ENCODE measurements at regions not wholly inside any gene's neighbourhood (a gene's known extent, or its start where the extent isn't known, plus 50 kb on each side); places are given as distances from the start of the nearest gene placed in this dataset.
"Not testable (repeated sequence)": the region's sequence is repeated elsewhere in the genome, so short reads cannot be mapped to it uniquely, and the experiment has no call there.

DNA sequence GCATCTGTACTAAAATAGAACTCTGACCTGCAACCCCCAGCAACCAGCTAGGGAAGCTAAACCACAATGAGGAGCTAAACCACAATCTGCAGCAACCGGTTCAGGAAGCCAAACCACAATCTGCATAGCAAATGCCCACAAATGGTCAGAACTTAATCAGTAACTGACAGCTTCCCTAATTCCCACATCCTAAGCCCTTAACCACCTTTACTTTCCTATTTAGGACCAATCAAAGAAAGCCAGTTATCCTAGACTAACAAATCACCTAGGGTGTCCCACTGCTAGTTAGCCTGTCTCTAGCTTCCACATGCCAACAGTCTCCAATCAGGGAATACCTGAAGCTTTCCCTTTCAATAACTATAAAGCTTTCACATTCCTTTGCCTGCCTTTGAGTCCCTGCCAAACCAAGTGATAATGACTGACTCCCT, 424.6 kb upstream of the PTCHD4 start (continued):
- TF ChIP-seq ATF7 (IDR thresholded peaks at IDR 0.05; ENCODE audit: low read depth), result no peak
- TF ChIP-seq, protein P1, sequence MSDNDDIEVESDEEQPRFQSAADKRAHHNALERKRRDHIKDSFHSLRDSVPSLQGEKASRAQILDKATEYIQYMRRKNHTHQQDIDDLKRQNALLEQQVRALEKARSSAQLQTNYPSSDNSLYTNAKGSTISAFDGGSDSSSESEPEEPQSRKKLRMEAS (IDR thresholded peaks at IDR 0.05; ENCODE audit: low read depth, low read length), result no peak
- TF ChIP-seq, protein P2, sequence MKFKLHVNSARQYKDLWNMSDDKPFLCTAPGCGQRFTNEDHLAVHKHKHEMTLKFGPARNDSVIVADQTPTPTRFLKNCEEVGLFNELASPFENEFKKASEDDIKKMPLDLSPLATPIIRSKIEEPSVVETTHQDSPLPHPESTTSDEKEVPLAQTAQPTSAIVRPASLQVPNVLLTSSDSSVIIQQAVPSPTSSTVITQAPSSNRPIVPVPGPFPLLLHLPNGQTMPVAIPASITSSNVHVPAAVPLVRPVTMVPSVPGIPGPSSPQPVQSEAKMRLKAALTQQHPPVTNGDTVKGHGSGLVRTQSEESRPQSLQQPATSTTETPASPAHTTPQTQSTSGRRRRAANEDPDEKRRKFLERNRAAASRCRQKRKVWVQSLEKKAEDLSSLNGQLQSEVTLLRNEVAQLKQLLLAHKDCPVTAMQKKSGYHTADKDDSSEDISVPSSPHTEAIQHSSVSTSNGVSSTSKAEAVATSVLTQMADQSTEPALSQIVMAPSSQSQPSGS (IDR thresholded peaks at IDR 0.05; ENCODE audit: low read length), result no peak
- no peak for TF ChIP-seq POLR2AphosphoS5 (IDR thresholded peaks at IDR 0.05; ENCODE audit: low read length)
- TF ChIP-seq CREB1 (IDR thresholded peaks at IDR 0.05; ENCODE audit: low read depth), result no peak
- no peak for TF ChIP-seq IKZF1 (conservative IDR thresholded peaks at IDR 0.05)
- TF ChIP-seq ZNF24 (IDR thresholded peaks at IDR 0.05), result no peak
- no peak for TF ChIP-seq SMAD1 (IDR thresholded peaks at IDR 0.05; ENCODE audit: low read depth, partially characterized antibody)
- TF ChIP-seq, protein P3, sequence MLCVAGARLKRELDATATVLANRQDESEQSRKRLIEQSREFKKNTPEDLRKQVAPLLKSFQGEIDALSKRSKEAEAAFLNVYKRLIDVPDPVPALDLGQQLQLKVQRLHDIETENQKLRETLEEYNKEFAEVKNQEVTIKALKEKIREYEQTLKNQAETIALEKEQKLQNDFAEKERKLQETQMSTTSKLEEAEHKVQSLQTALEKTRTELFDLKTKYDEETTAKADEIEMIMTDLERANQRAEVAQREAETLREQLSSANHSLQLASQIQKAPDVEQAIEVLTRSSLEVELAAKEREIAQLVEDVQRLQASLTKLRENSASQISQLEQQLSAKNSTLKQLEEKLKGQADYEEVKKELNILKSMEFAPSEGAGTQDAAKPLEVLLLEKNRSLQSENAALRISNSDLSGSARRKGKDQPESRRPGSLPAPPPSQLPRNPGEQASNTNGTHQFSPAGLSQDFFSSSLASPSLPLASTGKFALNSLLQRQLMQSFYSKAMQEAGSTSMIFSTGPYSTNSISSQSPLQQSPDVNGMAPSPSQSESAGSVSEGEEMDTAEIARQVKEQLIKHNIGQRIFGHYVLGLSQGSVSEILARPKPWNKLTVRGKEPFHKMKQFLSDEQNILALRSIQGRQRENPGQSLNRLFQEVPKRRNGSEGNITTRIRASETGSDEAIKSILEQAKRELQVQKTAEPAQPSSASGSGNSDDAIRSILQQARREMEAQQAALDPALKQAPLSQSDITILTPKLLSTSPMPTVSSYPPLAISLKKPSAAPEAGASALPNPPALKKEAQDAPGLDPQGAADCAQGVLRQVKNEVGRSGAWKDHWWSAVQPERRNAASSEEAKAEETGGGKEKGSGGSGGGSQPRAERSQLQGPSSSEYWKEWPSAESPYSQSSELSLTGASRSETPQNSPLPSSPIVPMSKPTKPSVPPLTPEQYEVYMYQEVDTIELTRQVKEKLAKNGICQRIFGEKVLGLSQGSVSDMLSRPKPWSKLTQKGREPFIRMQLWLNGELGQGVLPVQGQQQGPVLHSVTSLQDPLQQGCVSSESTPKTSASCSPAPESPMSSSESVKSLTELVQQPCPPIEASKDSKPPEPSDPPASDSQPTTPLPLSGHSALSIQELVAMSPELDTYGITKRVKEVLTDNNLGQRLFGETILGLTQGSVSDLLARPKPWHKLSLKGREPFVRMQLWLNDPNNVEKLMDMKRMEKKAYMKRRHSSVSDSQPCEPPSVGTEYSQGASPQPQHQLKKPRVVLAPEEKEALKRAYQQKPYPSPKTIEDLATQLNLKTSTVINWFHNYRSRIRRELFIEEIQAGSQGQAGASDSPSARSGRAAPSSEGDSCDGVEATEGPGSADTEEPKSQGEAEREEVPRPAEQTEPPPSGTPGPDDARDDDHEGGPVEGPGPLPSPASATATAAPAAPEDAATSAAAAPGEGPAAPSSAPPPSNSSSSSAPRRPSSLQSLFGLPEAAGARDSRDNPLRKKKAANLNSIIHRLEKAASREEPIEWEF (IDR thresholded peaks at IDR 0.05; ENCODE audit: insufficient replicate concordance, low read depth, low read length), result no peak
- no peak for TF ChIP-seq BHLHE40 (IDR thresholded peaks at IDR 0.05; ENCODE audit: borderline replicate concordance in 1 of 2, low read depth in 2 of 2, low read length in 1 of 2)
- TF ChIP-seq, protein P4, sequence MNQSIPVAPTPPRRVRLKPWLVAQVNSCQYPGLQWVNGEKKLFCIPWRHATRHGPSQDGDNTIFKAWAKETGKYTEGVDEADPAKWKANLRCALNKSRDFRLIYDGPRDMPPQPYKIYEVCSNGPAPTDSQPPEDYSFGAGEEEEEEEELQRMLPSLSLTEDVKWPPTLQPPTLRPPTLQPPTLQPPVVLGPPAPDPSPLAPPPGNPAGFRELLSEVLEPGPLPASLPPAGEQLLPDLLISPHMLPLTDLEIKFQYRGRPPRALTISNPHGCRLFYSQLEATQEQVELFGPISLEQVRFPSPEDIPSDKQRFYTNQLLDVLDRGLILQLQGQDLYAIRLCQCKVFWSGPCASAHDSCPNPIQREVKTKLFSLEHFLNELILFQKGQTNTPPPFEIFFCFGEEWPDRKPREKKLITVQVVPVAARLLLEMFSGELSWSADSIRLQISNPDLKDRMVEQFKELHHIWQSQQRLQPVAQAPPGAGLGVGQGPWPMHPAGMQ (IDR thresholded peaks at IDR 0.05; ENCODE audit: borderline replicate concordance), result no peak

DNA sequence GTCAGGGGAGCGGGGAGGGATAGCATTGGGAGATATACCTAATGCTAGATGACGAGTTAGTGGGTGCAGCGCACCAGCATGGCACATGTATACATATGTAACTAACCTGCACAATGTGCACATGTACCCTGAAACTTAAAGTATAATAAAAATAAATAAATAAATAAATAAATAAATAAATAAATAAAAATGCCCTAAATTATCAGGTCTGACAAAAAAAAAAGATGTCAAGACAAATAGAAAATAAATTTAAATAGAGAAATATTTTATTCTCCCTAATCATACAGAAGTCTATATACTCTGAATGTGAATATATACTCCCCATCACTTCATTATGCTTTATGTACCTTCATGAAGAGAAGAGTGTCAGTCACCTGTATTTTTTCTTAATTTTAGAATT, 420.0 kb upstream of the PTCHD4 start:
- FAIRE-seq; SMC1A ChIA-PET (ENCODE audit: uncharacterized antibody, unreplicated experiment); in situ Hi-C loops (cut with MboI); intact Hi-C loops (cut with micrococcal nuclease; ENCODE audit: unreplicated experiment); POLR2A ChIA-PET; H3K27me3 ChIP-seq (replicated peaks in 1 of 2; ENCODE audit: control insufficient read depth in 2 of 2, insufficient read depth in 2 of 2, low read length in 1 of 2); BruUV-seq (replicated peaks); H2AFZ ChIP-seq (ENCODE audit: control insufficient read depth, low read depth, low read length); H3K27ac ChIP-seq (ENCODE audit: control insufficient read depth, insufficient read depth); H3K9me3 ChIP-seq (replicated peaks; ENCODE audit: control insufficient read depth, insufficient read depth, low read length); ATAC-seq; H3K4me3 ChIP-seq; RAD21 ChIA-PET (ENCODE audit: unreplicated experiment); H3K4me2 ChIP-seq (ENCODE audit: control insufficient read depth, insufficient read depth); H4K20me1 ChIP-seq (ENCODE audit: control insufficient read depth, insufficient read depth); H3K36me3 ChIP-seq (ENCODE audit: control insufficient read depth in 2 of 2, insufficient read depth in 2 of 2, low read length in 1 of 2); H3K79me2 ChIP-seq (ENCODE audit: control insufficient read depth, insufficient read depth, low read length); H3K4me1 ChIP-seq (ENCODE audit: control insufficient read depth, insufficient read depth, low read length); CTCF ChIA-PET; DNase-seq (ENCODE audit: low read depth, low spot score); H3K9ac ChIP-seq (ENCODE audit: control insufficient read depth, insufficient read depth, low read length): not testable (repeated sequence)
- no CpG with 5 or more reads among the region's 3 CpGs for WGBS (ENCODE audit: insufficient coverage, insufficient replicate concordance, low lambda C conversion rate, missing lambda C conversion rate)

Data from GM12878 (cell line).